ENCODE measurements at regions not wholly inside any gene's neighbourhood (a gene's known extent, or its start where the extent isn't known, plus 50 kb on each side); places are given as distances from the start of the nearest gene placed in this dataset.

DNA sequence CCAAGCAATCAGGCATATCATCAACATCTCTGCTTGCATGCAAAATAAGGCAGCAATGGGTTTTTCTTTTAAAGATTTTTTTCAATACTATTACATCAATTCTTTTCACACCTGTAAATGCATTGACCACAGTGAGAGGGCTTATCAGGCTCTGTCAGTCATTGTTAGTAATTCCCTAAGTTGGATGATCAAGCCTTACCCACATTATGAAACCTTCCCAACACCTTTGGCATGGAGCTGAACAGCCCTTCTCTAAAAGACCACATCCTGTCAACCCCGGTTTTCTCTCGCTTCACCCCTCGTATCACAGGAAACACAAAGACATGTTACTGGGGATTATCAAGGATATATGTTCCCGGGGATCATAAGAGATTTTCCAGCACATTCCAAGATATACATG lies 135.2 kb upstream of the SLC24A5 start:
- intact Hi-C loops (cut with DNase I; ENCODE audit: low total_unique reads) = loop anchor here (5.0 kb wide), 2 partner anchors 513 to 788 kb away; no protein-coding TSS in a partner anchor
- H3K9me3 ChIP-seq = no peaks in the 10 kb centered on the region
- no peak overlapping the region for H3K27ac ChIP-seq
- no peak overlapping the region for H3K4me3 ChIP-seq
- no peaks in the 10 kb centered on the region for H3K4me1 ChIP-seq
- TF ChIP-seq, protein P1, sequence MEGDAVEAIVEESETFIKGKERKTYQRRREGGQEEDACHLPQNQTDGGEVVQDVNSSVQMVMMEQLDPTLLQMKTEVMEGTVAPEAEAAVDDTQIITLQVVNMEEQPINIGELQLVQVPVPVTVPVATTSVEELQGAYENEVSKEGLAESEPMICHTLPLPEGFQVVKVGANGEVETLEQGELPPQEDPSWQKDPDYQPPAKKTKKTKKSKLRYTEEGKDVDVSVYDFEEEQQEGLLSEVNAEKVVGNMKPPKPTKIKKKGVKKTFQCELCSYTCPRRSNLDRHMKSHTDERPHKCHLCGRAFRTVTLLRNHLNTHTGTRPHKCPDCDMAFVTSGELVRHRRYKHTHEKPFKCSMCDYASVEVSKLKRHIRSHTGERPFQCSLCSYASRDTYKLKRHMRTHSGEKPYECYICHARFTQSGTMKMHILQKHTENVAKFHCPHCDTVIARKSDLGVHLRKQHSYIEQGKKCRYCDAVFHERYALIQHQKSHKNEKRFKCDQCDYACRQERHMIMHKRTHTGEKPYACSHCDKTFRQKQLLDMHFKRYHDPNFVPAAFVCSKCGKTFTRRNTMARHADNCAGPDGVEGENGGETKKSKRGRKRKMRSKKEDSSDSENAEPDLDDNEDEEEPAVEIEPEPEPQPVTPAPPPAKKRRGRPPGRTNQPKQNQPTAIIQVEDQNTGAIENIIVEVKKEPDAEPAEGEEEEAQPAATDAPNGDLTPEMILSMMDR (IDR thresholded peaks at IDR 0.05) = no peak
- no peak for DNase-seq
- no peaks in the 10 kb centered on the region for H3K36me3 ChIP-seq
- no peaks in the 10 kb centered on the region for H3K27me3 ChIP-seq

DNA sequence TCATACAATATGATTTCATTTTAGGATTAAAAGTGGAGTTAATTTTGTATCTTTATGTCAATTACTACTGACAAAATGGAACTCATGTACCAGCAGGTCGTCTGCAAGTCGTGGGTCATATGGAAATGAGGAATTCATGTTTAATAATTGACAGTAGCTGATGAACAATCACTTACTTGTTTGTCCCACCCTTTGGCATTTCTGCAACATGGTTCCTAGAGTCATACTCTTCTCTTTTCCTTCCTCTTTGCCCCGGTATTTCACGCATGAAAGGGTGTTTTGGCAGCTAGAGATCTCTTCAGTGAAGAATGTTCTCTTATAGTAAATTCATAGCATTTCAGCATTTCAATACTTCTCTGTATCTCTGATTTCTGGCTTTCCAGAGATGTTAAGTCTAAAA lies 133.3 kb upstream of the SLC24A5 start:
- TF ChIP-seq, protein P1 (IDR thresholded peaks at IDR 0.05) = no peak
- no peak overlapping the region for H3K4me3 ChIP-seq
- no peak overlapping the region for H3K27ac ChIP-seq
- no peak for DNase-seq
- no peaks in the 10 kb centered on the region for H3K36me3 ChIP-seq
- H3K9me3 ChIP-seq = no peaks in the 10 kb centered on the region
- intact Hi-C loops (cut with DNase I; ENCODE audit: low total_unique reads) = loop anchor here (5.0 kb wide), 2 partner anchors 515 to 790 kb away; no protein-coding TSS in a partner anchor
- H3K4me1 ChIP-seq = peaks cover 0 to 12% (median 0%) of the 10 kb centered on the region in 4 donors
- no peaks in the 10 kb centered on the region for H3K27me3 ChIP-seq

DNA sequence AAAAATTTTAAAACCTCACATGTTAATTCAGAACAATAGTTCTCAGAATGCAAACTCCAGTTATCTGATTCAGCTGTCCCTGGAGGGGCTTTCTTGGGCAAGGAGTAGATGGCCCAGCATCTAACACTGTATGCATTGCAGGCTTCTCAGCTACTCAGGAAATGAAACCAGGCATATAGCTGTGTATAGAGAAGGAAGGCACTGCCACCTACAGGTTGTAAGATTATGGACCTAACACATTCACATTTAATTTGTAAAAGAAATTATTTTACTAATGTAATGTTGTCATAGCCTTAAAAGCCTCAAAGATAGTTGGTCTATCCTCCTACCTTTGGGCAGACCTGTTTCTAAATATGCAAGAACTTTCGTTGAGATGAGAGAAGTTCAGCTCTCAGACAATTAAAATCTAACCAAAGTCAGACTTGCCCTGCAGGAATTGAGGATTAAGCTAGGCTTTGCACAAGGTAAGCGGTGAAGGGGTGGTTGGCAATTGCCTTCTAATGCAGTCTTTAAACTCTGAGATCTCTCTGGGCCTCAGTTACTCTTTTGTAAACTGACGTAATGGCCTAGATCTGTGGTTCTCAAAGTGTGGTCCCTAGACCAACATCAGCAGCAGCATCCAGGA lies 132.8 kb upstream of the SLC24A5 start:
- Histone ChIP-seq H3K27ac (no peak overlapping the region), H3K36me3 (no peaks in the 10 kb centered on the region), H3K4me1 (peaks cover 0 to 12% (median 0%) of the 10 kb centered on the region in 4 donors), H3K27me3 (no peaks in the 10 kb centered on the region), H3K9me3 (no peaks in the 10 kb centered on the region), H3K4me3 (no peak overlapping the region)
- intact Hi-C loops (cut with DNase I; ENCODE audit: low total_unique reads) = loop anchor here (2.0 to 5.0 kb wide), 3 partner anchors 277 to 791 kb away; no protein-coding TSS in a partner anchor
- no peak for DNase-seq
- TF ChIP-seq, protein P1 (IDR thresholded peaks at IDR 0.05) = peak; percentile 67 to 82

DNA sequence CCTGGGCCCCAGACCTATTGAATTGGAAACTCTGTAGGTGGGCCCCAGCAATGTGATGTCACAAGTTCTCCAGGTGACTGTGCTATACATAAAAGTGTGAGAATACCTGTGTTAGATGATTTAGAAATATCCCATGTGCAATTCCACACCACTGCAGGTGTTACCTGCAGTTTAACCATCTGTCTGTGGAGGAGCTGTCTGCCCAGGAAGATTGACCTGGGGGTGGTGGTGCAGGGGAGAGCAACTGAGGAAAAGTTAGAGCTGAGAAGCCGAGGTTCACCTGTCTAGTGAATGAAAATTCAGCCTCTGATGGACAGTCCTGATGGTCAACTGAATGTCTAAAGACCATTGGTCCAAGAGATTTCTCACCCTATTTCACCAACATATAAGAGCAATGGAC lies 132.2 kb upstream of the SLC24A5 start:
- Histone ChIP-seq H3K36me3 (no peaks in the 10 kb centered on the region), H3K9me3 (no peaks in the 10 kb centered on the region), H3K27me3 (no peaks in the 10 kb centered on the region), H3K27ac (no peak overlapping the region), H3K4me3 (no peak overlapping the region), H3K4me1 (peaks cover 0 to 12% (median 0%) of the 10 kb centered on the region in 4 donors)
- TF ChIP-seq, protein P1 (IDR thresholded peaks at IDR 0.05) = no peak
- intact Hi-C loops (cut with DNase I; ENCODE audit: low total_unique reads) = loop anchor here (2.0 to 5.0 kb wide), 3 partner anchors 278 to 791 kb away; no protein-coding TSS in a partner anchor
- DNase-seq = no peak

DNA sequence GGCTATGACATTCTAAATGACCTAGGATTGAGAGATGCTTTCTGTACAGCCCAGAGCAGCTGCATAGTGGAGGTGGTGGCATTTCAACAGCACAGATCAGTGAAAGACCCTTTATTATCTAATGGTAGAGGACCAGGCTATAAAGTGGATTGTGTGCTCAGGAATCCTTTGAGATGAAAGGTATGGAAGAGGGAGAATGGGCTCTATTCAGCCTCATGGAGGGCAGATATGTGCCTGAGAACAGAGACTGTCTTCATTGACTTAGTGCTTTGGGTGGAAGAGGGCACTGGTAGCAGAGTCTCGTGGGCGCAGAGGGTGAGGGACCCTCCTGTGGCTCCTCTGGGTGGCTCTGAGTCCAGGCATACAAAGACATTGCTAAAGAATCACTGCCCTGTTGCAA lies 130.0 kb upstream of the SLC24A5 start:
- no peak overlapping the region for H3K27ac ChIP-seq
- TF ChIP-seq, protein P1 (IDR thresholded peaks at IDR 0.05) = no peak
- no peak overlapping the region for H3K4me3 ChIP-seq
- no peak for DNase-seq
- no peaks in the 10 kb centered on the region for H3K27me3 ChIP-seq
- no peaks in the 10 kb centered on the region for H3K36me3 ChIP-seq
- H3K4me1 ChIP-seq = peaks cover 0 to 12% (median 0%) of the 10 kb centered on the region in 4 donors
- no peaks in the 10 kb centered on the region for H3K9me3 ChIP-seq
- intact Hi-C loops (cut with DNase I; ENCODE audit: low total_unique reads) = no loop called here
